GM19372 (cell line): ENCODE measurements at regions not wholly inside any gene's neighbourhood (a gene's known extent, or its start where the extent isn't known, plus 50 kb on each side); places are given as distances from the start of the nearest gene placed in this dataset.

Source experiments
- ATAC-seq: cut with Tn5 transposase; IDR thresholded peaks from one replicate; pipeline ENCODE4 v1.9.1; 2021; ENCODE audit warnings: mild to moderate bottlenecking, low read depth, moderate library complexity; ENCODE audit not compliant: unreplicated experiment

DNA sequence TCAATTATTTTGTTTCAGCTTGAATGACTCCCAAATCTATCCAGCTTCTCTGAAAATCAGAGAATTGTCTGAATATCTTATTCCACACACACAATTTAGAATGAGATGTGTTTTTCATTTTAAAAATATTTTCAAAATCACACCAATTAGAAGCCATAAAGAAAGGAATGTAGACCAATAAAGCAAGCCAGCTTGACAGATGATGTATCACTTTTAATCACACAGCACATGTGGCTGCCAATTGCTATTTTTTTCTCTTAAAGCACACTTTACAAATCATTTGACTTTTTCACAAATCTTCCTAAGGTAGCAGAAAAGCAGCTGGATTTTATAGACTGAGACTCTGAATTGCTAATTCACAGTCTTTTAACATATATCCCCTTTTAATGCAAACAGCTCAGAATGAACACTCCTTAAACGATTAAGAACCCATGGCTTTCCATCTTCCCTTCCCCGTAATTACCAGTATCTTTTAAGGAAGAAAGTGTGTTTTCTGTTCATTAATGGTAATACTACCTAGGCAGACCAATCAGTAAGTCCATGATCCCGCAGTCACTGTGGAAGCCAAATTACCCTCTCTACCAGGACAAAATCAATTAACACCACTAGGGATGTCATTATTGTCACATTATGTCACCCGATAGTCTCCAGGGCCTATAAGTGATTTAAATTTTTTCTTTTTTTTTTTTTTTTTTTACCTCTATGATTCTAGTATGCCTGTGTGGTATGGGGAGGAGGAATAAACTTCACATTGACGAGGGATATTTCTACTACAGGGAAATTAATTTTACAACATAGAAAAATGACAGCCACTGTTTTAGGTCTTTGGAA, 250.0 kb upstream of the VEPH1 start:
- ATAC-seq: no peak

DNA sequence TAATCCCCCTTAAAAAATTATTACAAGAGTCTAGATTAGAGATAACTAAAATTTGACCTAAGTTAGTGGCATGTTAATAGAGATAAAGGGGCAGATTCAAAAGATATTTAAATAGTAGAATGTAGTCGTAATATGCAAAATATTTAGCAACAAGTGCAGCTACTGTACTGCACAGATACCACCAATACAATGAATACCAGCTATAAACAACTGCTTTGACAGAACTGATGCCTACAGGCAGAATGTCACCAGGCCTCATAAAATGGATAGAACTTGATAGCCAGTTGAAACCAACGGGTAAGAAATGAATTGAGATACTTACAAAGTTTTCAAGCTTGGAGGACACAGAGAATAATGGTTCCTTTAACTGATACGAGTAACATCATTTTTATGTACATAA, 249.3 kb upstream of the VEPH1 start:
- ATAC-seq: no peak

DNA sequence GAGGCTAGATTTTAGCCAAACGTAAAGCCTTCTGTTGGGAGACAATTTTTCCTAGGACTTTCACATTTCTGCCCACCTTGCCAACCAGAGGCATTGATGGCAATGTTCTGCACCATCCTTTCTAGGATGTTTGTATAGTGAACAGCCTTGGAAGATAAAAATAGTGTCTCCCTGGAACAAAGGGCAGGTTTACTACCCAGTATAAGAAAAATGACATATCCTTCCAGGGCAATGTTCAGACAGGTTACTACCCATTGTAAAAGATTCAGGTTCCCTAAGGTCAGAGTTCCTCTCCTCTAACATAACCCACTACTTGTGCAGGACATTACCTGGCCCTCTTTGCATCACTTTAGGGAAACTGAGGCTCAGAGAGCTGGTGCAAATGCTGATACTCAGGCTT, 248.2 kb upstream of the VEPH1 start:
- no peak for ATAC-seq

DNA sequence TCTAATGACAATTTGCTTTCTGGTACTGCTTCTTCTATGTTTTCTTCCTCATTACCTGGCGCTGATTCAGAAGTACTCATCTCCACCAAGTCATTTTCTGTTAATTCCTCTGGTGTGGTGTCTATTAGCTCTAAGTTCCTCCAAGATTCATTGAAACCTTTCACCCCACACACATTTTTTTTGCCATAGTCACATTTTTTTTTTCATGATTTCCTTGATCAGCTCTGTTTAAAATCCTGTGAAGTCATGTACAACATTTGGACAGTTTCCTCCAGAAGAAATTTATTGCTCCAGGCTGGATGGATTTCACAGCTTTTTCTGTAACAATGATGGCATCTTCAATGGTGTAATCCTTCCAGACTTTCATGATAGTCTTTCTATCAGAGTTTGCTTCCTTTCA, 243.2 kb upstream of the VEPH1 start:
- no peak for ATAC-seq

DNA sequence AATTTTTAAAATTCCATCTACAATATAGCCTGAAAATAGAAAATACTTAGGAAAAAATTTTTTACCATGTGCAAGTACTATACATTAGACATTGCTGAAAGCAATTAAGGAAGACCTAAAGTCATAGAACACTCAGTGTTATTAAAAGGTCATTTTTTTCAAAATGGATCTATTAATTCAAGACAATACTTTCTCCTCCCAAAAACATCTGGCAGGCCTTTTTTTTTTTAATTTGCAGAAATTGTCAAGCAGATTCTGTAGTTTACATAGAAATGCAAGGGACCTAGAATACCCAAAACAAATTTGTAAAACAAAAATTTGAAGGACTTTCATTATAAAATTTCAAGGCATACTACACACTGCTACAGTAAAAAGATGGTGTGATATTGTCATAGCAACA, 238.4 kb upstream of the VEPH1 start:
- no peak for ATAC-seq

DNA sequence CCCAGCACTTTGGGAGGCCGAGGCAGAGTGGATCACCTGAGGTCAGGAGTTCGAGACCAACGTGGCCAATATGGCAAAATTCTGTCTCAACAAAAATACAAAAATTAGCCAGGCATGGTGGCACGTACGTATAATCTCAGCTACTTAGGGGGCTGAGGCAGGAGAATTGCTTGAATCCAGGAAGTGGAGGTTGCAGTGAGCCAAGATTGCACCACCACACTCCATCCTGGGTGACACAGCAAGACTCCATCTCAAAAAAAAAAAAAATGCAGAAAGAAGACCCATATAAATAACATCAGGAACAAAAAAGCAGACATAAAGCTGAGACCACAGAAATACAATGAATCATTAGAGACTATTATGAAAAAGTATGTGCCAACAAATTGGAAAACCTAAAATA, 235.2 kb upstream of the VEPH1 start:
- no peak for ATAC-seq

DNA sequence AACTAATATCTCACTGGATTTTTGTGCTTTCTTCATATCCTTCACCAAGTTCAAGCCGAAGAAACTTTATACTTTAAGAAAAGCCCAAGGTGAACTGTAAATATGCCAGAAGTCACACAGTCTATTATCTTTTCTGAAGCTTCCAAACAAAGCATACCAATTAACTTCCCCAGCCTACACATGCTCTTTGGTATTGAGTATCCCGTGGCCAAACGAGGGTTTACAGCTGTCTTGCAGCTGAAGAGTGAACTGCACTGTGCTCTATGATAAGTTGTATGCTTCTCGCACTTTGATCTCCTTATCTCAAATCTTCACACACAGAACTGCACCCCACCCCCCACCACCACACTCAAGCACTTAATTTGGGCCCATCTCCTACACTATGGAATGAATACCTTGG, 215.6 kb upstream of the VEPH1 start:
- ATAC-seq: no peak

DNA sequence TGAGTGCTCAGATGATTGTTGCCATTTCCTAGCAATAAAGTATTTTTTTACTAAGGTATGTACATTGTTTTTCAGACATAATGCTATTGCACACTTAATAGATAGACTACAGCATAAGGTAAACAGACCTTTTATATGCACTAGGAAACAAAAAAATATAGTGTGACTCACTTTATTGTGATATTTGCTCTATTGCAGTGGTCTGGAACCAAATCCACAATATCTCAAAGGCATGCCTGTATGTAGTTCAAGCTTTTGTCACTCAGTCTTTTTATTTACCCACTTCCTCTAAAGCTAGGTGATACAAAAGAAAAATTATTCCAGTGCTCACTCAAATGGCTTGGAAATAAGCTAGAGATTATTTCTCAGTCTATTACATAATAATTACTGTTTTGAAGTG, 209.9 kb upstream of the VEPH1 start:
- no peak for ATAC-seq

DNA sequence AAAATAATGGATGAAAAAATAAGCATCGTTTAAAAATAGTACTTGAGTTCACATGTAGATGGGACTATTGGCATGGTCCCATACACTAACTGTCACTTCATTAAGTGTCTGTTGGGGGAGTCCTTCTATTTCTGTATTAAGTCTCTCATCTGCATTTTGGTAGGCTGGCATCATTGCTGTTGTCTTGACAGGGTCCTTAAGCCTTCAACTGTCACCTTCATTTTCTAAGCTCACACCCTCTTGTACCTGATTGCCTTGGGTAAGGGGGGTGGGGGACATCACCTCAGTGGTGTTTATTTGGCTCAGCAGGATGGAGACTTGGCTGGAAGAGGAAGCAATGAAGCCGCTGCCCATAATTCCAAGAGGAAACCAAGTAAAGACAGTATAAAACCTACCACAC, 202.0 kb upstream of the VEPH1 start:
- ATAC-seq: no peak

DNA sequence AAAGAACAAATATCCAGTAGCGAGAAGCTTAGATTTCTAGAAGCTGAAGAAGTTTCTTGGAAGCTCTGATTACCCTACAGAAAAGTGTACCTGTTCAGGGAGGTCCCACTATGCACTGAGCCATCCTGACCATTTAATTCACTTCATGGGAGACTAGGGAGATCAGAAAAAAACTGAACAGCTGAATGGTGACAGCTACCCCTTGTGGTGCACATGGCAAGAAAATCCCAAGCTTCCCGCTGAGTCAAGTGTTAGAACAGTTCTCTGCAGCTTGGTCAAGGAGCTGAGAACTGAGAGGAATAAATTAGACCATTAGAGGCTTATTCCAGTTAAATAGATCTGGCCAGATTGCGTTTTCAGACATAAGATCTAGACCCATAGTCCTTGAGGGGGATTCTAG, 197.2 kb upstream of the VEPH1 start:
- no peak for ATAC-seq

DNA sequence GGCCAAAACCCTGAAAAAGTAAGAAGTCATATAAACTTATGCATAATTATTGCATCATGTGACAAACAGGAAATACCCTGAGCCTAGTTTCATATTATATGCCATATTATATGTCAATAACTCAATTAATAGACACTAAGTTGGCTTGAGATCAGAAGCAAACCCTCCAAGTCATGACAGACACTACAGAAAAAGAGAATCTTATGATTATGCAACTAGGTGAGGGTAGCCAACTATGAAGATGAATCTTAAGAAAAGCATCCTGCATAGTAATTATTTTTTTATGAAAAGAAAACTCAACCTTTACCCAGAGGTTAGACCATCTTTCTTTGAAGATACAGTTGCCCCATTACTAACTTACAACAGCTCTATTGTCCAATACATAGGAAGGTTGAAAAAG, 192.4 kb upstream of the VEPH1 start:
- no peak for ATAC-seq

DNA sequence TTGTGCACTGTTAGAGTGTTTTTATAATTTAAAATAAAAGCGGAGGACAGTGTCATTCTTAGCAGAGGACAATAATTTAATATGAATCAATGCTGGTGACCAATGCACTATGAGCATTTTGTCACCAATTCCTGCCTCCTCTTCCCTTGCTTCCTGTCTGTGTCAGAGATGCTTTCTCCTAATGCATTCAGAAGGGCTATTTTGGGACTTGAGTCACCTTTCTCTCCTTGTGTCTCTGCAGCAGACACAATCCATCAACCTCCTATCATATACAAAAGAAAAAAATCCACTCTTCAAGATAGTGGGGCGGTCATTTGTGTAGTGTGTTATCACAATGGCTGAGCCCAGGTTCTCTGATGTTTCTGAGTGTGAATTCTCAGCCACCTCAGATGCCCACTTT, 191.9 kb upstream of the VEPH1 start:
- no peak for ATAC-seq

DNA sequence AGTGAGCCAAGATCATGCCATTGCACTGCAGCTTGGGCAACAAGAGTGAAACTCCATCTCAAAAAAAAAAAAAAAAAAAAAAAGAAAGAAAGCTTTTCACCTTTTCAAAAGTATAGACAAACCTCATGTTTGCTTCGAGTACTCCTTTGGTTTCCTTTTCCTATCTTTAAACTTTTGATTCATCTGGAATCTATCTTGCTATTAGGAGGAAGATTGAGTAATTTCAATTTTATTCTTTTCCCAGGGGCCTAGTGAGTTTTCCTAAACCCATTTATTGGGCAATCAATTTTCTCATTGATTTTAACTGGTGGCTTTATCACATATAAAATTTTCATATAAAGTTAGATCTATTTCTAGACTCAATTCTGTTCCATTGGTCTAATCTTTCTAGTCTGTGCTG, 190.5 kb upstream of the VEPH1 start:
- no peak for ATAC-seq

DNA sequence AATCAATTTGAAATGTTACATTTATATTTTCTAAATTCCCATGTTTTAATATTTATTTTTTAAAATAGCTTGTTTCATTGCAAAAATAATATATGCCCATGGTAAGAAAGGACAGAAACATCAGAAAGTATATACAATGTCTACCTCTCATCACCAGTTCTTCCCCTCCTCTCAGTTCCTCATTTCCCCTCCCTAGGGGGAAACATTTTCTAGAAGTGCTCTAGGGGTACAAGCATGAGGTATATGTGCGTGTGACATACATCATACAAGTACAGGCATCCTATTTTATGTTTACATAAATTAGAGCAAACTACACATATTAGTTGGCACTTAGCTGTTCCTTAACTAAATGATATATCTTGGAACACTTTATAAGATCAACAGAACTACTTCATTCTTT, 189.3 kb upstream of the VEPH1 start:
- no peak for ATAC-seq

DNA sequence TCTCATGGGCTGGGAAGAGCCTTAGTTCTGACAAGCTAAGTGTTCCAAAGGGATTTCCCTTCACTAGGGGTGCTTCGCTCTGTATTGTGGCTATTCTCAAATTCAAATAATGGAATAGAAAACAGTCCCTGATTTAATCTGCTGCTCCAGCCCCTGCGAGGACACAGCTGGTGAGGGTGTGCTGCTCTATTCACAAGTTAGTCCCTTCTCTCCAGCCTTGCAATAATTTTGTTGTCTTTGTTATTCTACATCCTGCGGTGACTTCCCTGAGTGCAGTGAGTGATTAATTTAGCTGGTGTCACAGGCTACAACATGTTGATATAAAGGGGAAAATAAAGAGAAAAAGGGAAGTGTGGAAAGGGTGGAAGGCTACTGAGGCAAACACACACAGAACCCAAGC, 180.5 kb upstream of the VEPH1 start:
- ATAC-seq: no peak

DNA sequence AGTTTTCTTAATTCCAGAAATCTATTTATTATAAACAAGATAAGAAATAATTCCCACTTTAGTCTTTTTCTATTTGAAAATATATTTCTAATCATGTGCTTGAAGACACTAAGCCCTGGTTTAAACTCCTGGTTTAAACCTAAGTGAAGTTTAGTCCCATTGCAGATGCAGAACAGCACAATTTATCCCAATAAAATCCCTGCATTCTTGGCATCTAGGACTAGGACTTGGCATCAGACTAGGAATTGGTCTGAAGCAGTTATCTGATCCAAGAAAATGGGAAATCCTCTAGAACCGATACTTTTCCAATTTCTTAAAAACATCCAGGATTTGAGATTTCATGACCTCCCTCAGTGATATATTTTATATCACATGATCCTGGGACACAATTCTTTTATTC, 168.8 kb upstream of the VEPH1 start:
- no peak for ATAC-seq

DNA sequence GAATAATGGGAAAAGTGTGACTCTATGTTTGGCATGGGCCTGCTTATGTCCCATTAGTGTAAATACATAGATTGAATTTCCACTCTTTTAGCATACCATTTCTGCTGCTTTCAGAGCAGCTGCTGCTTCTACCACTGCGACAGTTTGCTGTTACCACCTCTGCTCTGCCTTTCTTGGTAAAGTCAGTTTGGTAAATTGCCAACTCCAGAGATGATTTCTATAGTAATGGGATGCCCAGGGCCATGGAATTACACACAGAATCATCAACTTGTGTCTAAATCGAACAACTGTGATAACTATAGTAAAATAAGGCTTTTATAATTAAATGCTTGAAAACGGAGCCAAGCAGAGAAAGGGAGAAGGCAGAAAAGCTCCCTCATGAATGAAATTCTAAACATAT, 168.4 kb upstream of the VEPH1 start:
- ATAC-seq: no peak

DNA sequence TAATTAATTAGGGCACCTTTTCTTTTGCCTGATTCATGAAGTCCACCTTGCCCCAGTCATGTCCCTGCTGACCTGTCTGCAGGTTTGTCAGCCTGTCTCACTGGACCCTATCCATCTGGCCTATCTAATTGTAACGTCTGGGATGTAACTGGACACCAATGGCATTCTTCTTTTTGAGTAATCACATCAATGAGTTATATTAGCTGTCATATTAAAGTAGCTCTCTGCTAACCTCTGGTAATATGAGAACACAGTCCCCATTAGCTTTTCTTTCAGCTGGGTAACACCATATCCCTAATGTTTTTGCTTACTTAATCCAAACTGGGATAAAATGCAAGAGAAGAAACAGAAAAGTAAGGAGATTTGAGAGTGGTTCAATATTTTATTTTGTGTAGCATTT, 166.2 kb upstream of the VEPH1 start:
- ATAC-seq: no peak

DNA sequence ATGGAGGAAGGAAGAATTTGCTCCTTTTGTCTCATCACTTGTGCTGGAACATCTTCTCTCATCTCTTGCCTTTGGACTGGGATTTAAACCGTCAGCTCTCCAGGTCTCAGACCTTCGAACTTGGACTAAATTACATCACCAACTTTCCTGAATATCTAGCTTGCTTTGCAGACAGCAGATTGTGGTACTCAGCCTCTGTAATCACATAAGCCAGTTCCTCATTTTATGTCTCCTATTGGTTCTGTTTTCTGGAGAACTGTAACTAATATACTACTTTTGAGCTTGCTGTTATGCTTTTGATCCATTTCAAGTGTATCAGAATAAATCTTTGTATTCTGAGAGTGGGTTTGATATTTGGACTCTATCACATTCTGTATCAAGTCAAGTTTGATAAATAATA, 164.3 kb upstream of the VEPH1 start:
- ATAC-seq: no peak

DNA sequence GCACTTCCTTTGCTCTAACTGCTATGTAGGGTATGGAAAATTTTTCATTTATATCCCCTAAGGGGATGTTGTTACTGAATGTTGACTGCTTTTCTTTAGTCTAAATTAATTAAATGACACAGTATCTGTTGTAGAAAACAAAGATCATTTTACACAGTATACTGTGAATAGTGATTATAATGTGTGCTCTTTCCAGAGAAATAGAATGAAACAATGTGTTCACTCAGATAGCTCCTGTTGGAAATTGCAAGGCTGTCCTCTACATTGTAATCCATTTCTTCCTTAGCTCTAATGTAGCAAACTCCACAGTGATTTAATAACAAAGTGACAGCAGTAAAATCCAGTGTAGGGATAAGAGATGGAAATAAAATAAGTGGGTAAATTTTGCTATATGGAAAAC, 159.0 kb upstream of the VEPH1 start:
- no peak for ATAC-seq

DNA sequence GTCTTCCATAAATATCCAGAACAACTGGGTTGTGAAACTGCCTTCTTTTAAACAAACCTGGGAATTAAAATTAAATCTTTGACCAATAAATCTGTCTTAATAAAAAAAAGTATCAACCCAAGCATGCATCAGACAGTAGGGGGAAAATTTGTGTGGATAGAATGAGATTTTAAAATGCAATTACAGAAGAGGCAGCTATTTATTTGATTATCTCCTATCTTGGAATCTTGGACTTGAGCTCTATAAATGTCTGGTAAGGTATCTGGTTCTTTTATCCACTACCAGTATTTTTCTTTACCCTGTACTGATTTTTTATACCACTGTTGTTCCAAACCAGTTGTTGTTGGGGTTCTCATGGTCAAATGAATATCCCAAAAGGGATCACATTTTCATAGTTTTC, 157.6 kb upstream of the VEPH1 start:
- no peak for ATAC-seq

DNA sequence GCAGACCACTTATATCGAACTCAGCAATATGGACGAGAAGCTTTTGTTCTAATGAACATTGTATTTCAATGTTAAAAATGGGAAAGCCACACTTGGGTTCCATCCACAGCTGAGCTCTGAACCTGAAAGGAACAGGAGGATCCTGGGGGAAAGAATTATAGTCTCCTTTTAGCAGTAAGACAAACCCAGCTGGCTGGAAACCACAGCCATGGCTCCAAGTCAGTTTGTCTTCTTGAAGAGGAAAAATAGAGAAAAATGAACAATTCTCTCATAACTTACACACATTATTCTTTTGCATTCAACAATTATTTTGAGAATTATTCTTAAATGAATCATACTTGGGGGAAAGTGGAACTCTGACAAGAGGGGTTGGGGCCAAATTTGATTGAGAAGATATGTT, 149.2 kb upstream of the VEPH1 start:
- ATAC-seq: no peak

DNA sequence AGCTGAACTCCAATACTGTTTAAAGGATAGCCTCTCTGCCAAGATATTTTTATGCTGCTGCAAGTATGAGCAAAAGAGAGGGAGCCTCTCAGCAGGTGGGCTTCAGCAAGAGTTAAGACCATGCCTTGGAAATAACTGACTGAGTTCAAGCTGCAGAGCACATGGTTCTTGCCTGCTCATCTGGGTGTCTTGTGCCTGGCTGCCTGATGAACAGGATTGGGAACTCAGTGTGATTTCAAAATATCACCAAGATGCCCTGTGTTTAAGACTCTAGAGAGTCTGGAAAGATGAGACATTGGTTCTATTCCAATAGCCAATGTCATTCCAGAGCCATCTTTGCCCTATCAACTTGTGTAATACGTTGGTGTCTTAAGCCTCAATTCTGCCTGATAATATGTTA, 147.5 kb upstream of the VEPH1 start:
- ATAC-seq: no peak
